ENCODE measurements at regions not wholly inside any gene's neighbourhood (a gene's known extent, or its start where the extent isn't known, plus 50 kb on each side); places are given as distances from the start of the nearest gene placed in this dataset.

- H4K20me1 ChIP-seq (replicated peaks; ENCODE audit: insufficient read depth) = no peaks in the 10 kb centered on the region
- H3K27me3 ChIP-seq (ENCODE audit: insufficient read depth) = no peaks in the 10 kb centered on the region
- Mint-ChIP-seq H3K4me1 (peaks cover 20% of the 10 kb centered on the region), H3K4me3 (no peak overlapping the region), H3K36me3 (ENCODE audit: low read depth) (peaks cover 36% of the 10 kb centered on the region), H3K27me3 (ENCODE audit: insufficient read depth, low read depth, poor library complexity) (peaks cover 2% of the 10 kb centered on the region), H3K9me3 (peaks cover 30% of the 10 kb centered on the region), H3K27ac (no peak overlapping the region)
- H3K4me2 ChIP-seq = no peak overlapping the region
- H3K36me3 ChIP-seq (ENCODE audit: insufficient read depth) = no peaks in the 10 kb centered on the region
- no peak overlapping the region for H2AFZ ChIP-seq
- ATAC-seq (no peak), DNase-seq (ENCODE audit: low spot score) (no peak)
- no peak for TF ChIP-seq ZNF462 (CRISPR knock-in tag; IDR thresholded peaks at IDR 0.05)
- TF ChIP-seq CTCF (conservative IDR thresholded peaks at IDR 0.05; ENCODE audit: low read depth in 2 of 2) = no peak
- no peak for TF ChIP-seq ZNF114 (CRISPR knock-in tag; IDR thresholded peaks at IDR 0.05)
- TF ChIP-seq CREB1 (CRISPR knock-in tag; IDR thresholded peaks at IDR 0.05; ENCODE audit: low read depth) = no peak
- TF ChIP-seq POLR2AphosphoS5 (IDR thresholded peaks at IDR 0.05; ENCODE audit: low read depth) = no peak
- no peak for TF ChIP-seq JUNB (IDR thresholded peaks at IDR 0.05; ENCODE audit: unreplicated experiment)
- TF ChIP-seq STAT1 (IDR thresholded peaks at IDR 0.05; ENCODE audit: unreplicated experiment) = no peak
- TF ChIP-seq ETS1 (IDR thresholded peaks at IDR 0.05) = no peak
- no peak for TF ChIP-seq REST (IDR thresholded peaks at IDR 0.05; ENCODE audit: unreplicated experiment)
- TF ChIP-seq EZH2 (IDR thresholded peaks at IDR 0.05; ENCODE audit: low read depth, unreplicated experiment) = no peak
- TF ChIP-seq EZH2phosphoT487 (IDR thresholded peaks at IDR 0.05; ENCODE audit: unreplicated experiment) = no peak
- TF ChIP-seq NANOG (IDR thresholded peaks at IDR 0.05; ENCODE audit: borderline replicate concordance) = no peak
- no peak for TF ChIP-seq ZNF331 (CRISPR knock-in tag; IDR thresholded peaks at IDR 0.05; ENCODE audit: low read depth)
- peaks cover 24% of the 10 kb centered on the region for H3K4me1 ChIP-seq (ENCODE audit: insufficient read depth)
- H3F3A ChIP-seq (replicated peaks; ENCODE audit: low read depth) = no peaks in the 10 kb centered on the region
- no peak overlapping the region for H3K4me3 ChIP-seq
- H3K27ac ChIP-seq (ENCODE audit: low read depth) = no peak overlapping the region
- H3K9me2 ChIP-seq (ENCODE audit: insufficient read depth) = 0 out of 2 replicates have a peak, but pooled peaks cover 3% of the 10 kb centered on the region
- H3K79me2 ChIP-seq (replicated peaks; ENCODE audit: insufficient read depth) = no peaks in the 10 kb centered on the region
Measured at GRCh38 chr7:119096683-119097082, 872.2 kb downstream of the ANKRD7 start.

Measured in GM23338 (cell line).